Activated T-helper 1 cell treated with anti-CD3 and anti-CD28 coated beads, Interleukin-2, amount 50 U/mL, for 16 hours (primary cell): ENCODE measurements at regions not wholly inside any gene's neighbourhood (a gene's known extent, or its start where the extent isn't known, plus 50 kb on each side); places are given as distances from the start of the nearest gene placed in this dataset.

Experiments used
- DNase-seq, 2 donors: peaks; one replicate each; pipeline ENCODE4 v3.0.0-alpha.2; 2020; ENCODE audit warnings: low read depth in 1 of 2, low spot score in 1 of 2

- DNase-seq, result no peak
Measured at GRCh38 chr17:33809748-33810147, 445.3 kb upstream of the CCL2 start.

- DNase-seq, result no peak
Measured at GRCh38 chr17:33811004-33811760, 443.9 kb upstream of the CCL2 start.

GRCh38 chr17:33811984-33812577 is 443.0 kb upstream of the CCL2 start:
- no peak for DNase-seq

- no peak for DNase-seq
Measured at GRCh38 chr17:33814852-33815251, 440.2 kb upstream of the CCL2 start.

- DNase-seq, result no peak
Measured at GRCh38 chr17:33816036-33816435, 439.0 kb upstream of the CCL2 start.

- DNase-seq, result no peak
Measured at GRCh38 chr17:33816842-33817617, 438.1 kb upstream of the CCL2 start.

- no peak for DNase-seq
Measured at GRCh38 chr17:33819539-33819938, 435.5 kb upstream of the CCL2 start.

- no peak for DNase-seq
Measured at GRCh38 chr17:33832262-33832661, 422.8 kb upstream of the CCL2 start.

GRCh38 chr17:33837281-33837680 is 417.8 kb upstream of the CCL2 start:
- DNase-seq, result no peak

- no peak for DNase-seq
Measured at GRCh38 chr17:33838281-33838680, 416.8 kb upstream of the CCL2 start.

GRCh38 chr17:33847900-33848299 is 407.2 kb upstream of the CCL2 start:
- DNase-seq, result no peak

- DNase-seq, result no peak
Measured at GRCh38 chr17:33848433-33848832, 406.7 kb upstream of the CCL2 start.

- DNase-seq, result no peak
Measured at GRCh38 chr17:33854596-33854995, 400.5 kb upstream of the CCL2 start.

GRCh38 chr17:33858121-33858520 is 397.0 kb upstream of the CCL2 start:
- no peak for DNase-seq

- no peak for DNase-seq
Measured at GRCh38 chr17:33858682-33859081, 396.4 kb upstream of the CCL2 start.

GRCh38 chr17:33862772-33863602 is 392.1 kb upstream of the CCL2 start:
- no peak for DNase-seq

GRCh38 chr17:33864758-33865229 is 390.3 kb upstream of the CCL2 start:
- DNase-seq, result no peak

GRCh38 chr17:33868899-33869298 is 386.2 kb upstream of the CCL2 start:
- DNase-seq, result no peak

GRCh38 chr17:33870936-33871335 is 384.1 kb upstream of the CCL2 start:
- DNase-seq, result no peak

- no peak for DNase-seq
Measured at GRCh38 chr17:33871720-33872540, 383.2 kb upstream of the CCL2 start.
